Caco-2 (cell line): ENCODE measurements at regions not wholly inside any gene's neighbourhood (a gene's known extent, or its start where the extent isn't known, plus 50 kb on each side); places are given as distances from the start of the nearest gene placed in this dataset.
"Not testable (repeated sequence)": the region's sequence is repeated elsewhere in the genome, so short reads cannot be mapped to it uniquely, and the experiment has no call there.

Experiments used
- BruUV-seq: library from RNA; stranded (reverse); fragments of 400-500 nt; replicated peaks from 2 replicates; lab custom pipeline; 2021; lab: Mats Ljungman, UMichigan
- CTCF ChIA-PET: fragments of 300-600 bp; sonication (Branson Sonifier 250); formaldehyde crosslinking; loops from one replicate; lab custom pipeline; 2022; ENCODE audit warnings: antibody characterized with exemption; lab: Charles Lee
- POLR2A ChIA-PET: fragments of 300-600 bp; sonication (Branson Sonifier 250); formaldehyde crosslinking; loops from one replicate; lab custom pipeline; 2022; ENCODE audit warnings: antibody characterized with exemption; lab: Charles Lee
- DNase-seq, 2 experiments: peaks; one replicate each; pipeline versions ENCODE4 v3.0.0 to v3.0.0-alpha.2; 2020 to 2022
- H3K27me3 ChIP-seq: replicated peaks from 2 replicates; pipeline ENCODE4 v1.6.0; 2011; ENCODE audit warnings: low read length; ENCODE audit not compliant: control insufficient read depth, insufficient read depth
- H3K36me3 ChIP-seq: 2 replicates; pipeline ENCODE4 v1.5.1; 2011; ENCODE audit warnings: low read length; ENCODE audit not compliant: control insufficient read depth, insufficient read depth
- H3K4me1 ChIP-seq: fragments of 250-450 bp; sonication (Bioruptor Pico); 2 replicates; pipeline ENCODE4 v1.5.1; 2020; ENCODE audit warnings: mild to moderate bottlenecking
- H3K4me3 ChIP-seq: 2 replicates; pipeline ENCODE4 v1.5.1; 2011; ENCODE audit warnings: low read depth, mild to moderate bottlenecking, control low read depth, low read length
- H3K9me3 ChIP-seq: fragments of 250-450 bp; sonication (Bioruptor Pico); 2 replicates; pipeline ENCODE4 v1.5.1; 2020; ENCODE audit warnings: mild to moderate bottlenecking, moderate library complexity
- H3K27ac Mint-ChIP-seq: one replicate; pipeline ENCODE4 v1.8.0; 2022; ENCODE audit warnings: mixed read lengths; ENCODE audit not compliant: unreplicated experiment
- H3K27me3 Mint-ChIP-seq: one replicate; pipeline ENCODE4 v1.8.0; 2022; ENCODE audit warnings: mixed read lengths; ENCODE audit not compliant: insufficient read depth, unreplicated experiment
- H3K36me3 Mint-ChIP-seq: one replicate; pipeline ENCODE4 v1.8.0; 2022; ENCODE audit warnings: mild to moderate bottlenecking, mixed read lengths; ENCODE audit not compliant: insufficient read depth, unreplicated experiment
- H3K4me1 Mint-ChIP-seq: one replicate; pipeline ENCODE4 v1.8.0; 2022; ENCODE audit warnings: low read depth, mixed read lengths; ENCODE audit not compliant: unreplicated experiment
- H3K4me3 Mint-ChIP-seq: one replicate; pipeline ENCODE4 v1.8.0; 2022; ENCODE audit warnings: mild to moderate bottlenecking, moderate library complexity, mixed read lengths; ENCODE audit not compliant: unreplicated experiment
- H3K9me3 Mint-ChIP-seq: one replicate; pipeline ENCODE4 v1.8.0; 2022; ENCODE audit warnings: mixed read lengths; ENCODE audit not compliant: unreplicated experiment
- intact Hi-C: fragments of 100-400 bp; cut with micrococcal nuclease; formaldehyde crosslinking; loops from one replicate; pipeline ENCODE4 v1.10.0; 2022; ENCODE audit not compliant: unreplicated experiment
- TF ChIP-seq, protein P1 (sequence below), 2 experiments: fragments of 200-600 bp in 1 of 2; IDR thresholded peaks; 1 replicate in 1 of 2; 2 replicates in 1 of 2; pipeline versions ENCODE4 v1.5.1 to v1.8.0; 2011 to 2022; ENCODE audit warnings: antibody characterized with exemption in 1 of 2, control low read depth in 1 of 2, inconsistent platforms in 1 of 2, low read depth in 1 of 2, low read length in 1 of 2, mild to moderate bottlenecking in 1 of 2, moderate library complexity in 1 of 2; ENCODE audit not compliant: insufficient read depth in 1 of 2, severe bottlenecking in 1 of 2, unreplicated experiment in 1 of 2

DNA sequence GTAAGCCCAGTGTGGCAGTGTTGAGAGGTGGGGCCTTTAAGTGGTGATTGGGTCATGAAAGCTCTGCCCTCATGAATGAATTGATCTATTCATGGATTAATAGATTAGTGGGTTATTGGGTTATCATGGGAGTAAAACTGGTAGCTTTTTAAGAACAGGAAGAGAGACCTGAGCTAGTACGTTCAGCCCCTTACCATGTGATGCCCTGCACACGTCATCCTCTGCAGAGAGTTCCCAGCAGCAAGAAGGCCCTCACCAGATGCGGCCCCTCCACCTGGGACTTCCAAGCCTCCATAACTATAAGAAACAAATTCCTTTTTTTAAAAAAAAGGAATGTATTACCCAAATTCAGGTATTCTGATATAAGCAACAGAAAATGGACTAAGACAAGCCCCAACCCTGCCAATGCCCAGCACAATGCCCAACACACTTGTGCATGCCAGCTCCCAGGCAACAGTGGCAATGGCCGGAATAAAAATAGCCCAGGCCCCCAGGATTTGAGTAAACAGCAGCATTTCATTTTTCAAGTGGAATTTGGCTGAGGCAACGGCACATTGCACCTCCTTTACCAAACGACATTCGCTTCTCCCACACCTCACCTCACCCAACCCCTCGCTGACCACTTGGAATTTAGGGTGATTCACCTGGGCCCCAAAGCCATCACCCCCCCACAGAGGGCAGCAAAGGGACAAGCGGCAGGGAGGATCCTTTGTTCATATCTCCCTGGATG, 215.9 kb downstream of the TOMM20 start:
- Histone ChIP-seq H3K9me3 (no peaks in the 10 kb centered on the region), H3K4me1 (peaks cover 6% of the 10 kb centered on the region), H3K4me3 (no peak overlapping the region), H3K36me3 (no peaks in the 10 kb centered on the region), H3K27me3 (no peaks in the 10 kb centered on the region)
- no TSS peak for BruUV-seq
- H3K4me3 Mint-ChIP-seq, result no peak overlapping the region
- peaks cover 20% of the 10 kb centered on the region for H3K4me1 Mint-ChIP-seq
- H3K27ac Mint-ChIP-seq, result no peak overlapping the region
- DNase-seq, result peak; percentile 31
- H3K9me3 Mint-ChIP-seq, result no peaks in the 10 kb centered on the region
- intact Hi-C loops, result loop anchor here (1.0 kb wide), 1 partner anchor 171 kb away; no protein-coding TSS in a partner anchor
- POLR2A ChIA-PET, result no interaction called here
- TF ChIP-seq, protein P1, sequence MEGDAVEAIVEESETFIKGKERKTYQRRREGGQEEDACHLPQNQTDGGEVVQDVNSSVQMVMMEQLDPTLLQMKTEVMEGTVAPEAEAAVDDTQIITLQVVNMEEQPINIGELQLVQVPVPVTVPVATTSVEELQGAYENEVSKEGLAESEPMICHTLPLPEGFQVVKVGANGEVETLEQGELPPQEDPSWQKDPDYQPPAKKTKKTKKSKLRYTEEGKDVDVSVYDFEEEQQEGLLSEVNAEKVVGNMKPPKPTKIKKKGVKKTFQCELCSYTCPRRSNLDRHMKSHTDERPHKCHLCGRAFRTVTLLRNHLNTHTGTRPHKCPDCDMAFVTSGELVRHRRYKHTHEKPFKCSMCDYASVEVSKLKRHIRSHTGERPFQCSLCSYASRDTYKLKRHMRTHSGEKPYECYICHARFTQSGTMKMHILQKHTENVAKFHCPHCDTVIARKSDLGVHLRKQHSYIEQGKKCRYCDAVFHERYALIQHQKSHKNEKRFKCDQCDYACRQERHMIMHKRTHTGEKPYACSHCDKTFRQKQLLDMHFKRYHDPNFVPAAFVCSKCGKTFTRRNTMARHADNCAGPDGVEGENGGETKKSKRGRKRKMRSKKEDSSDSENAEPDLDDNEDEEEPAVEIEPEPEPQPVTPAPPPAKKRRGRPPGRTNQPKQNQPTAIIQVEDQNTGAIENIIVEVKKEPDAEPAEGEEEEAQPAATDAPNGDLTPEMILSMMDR (IDR thresholded peaks at IDR 0.05; ENCODE audit: insufficient read depth in 1 of 2, low read depth in 1 of 2, low read length in 1 of 2, severe bottlenecking in 1 of 2, unreplicated experiment in 1 of 2), result no peak
- no peaks in the 10 kb centered on the region for H3K27me3 Mint-ChIP-seq
- CTCF ChIA-PET, result no interaction called here
- no peaks in the 10 kb centered on the region for H3K36me3 Mint-ChIP-seq

- intact Hi-C loops, result no loop called here
- BruUV-seq, result no TSS peak
- no peaks in the 10 kb centered on the region for H3K9me3 ChIP-seq
- Mint-ChIP-seq H3K36me3 (no peaks in the 10 kb centered on the region), H3K4me1 (peaks cover 14% of the 10 kb centered on the region), H3K27ac (no peak overlapping the region), H3K27me3 (no peaks in the 10 kb centered on the region), H3K4me3 (no peak overlapping the region), H3K9me3 (no peaks in the 10 kb centered on the region)
- peaks cover 6% of the 10 kb centered on the region for H3K4me1 ChIP-seq
- TF ChIP-seq, protein P1 (IDR thresholded peaks at IDR 0.05; ENCODE audit: insufficient read depth in 1 of 2, low read depth in 1 of 2, low read length in 1 of 2, severe bottlenecking in 1 of 2, unreplicated experiment in 1 of 2), result no peak
- no peak overlapping the region for H3K4me3 ChIP-seq
- CTCF ChIA-PET, result no interaction called here
- POLR2A ChIA-PET, result no interaction called here
- no peak for DNase-seq
- no peaks in the 10 kb centered on the region for H3K27me3 ChIP-seq
- H3K36me3 ChIP-seq, result no peaks in the 10 kb centered on the region
These were observed 216.8 kb downstream of the TOMM20 start for GRCh38 chr1:234911787-234912186.

- H3K4me3 ChIP-seq, CTCF ChIA-PET, intact Hi-C loops, POLR2A ChIA-PET, H3K36me3 ChIP-seq, DNase-seq, H3K4me3 Mint-ChIP-seq, H3K4me1 ChIP-seq, H3K36me3 Mint-ChIP-seq, H3K9me3 ChIP-seq, H3K9me3 Mint-ChIP-seq, H3K27me3 Mint-ChIP-seq, H3K27me3 ChIP-seq, H3K27ac Mint-ChIP-seq, BruUV-seq: not testable (repeated sequence)
- peaks cover 13% of the 10 kb centered on the region for H3K4me1 Mint-ChIP-seq
These were observed 217.5 kb downstream of the TOMM20 start for GRCh38 chr1:234911136-234911535.
